Liver (tissue), 8 donors: ENCODE measurements at regions not wholly inside any gene's neighbourhood (a gene's known extent, or its start where the extent isn't known, plus 50 kb on each side); places are given as distances from the start of the nearest gene placed in this dataset.

Experiments used
- DNase-seq: peaks from one replicate; pipeline ENCODE4 v3.0.0-alpha.2; 2017; ENCODE audit warnings: low spot score
- H3K27ac ChIP-seq, 2 donors: one replicate each; pipeline ENCODE4 v1.7.0; 2013; ENCODE audit warnings: inconsistent platforms in 2 of 2, low read length in 2 of 2, control low read depth in 1 of 2, low read depth in 1 of 2, mild to moderate bottlenecking in 1 of 2
- H3K27me3 ChIP-seq, 4 donors: one replicate each; pipeline versions ENCODE4 v1.6.1 to v1.7.0; 2013; ENCODE audit warnings: low read length in 3 of 4, inconsistent platforms in 1 of 4, mild to moderate bottlenecking in 1 of 4, moderate library complexity in 1 of 4; ENCODE audit not compliant: control insufficient read depth in 4 of 4, insufficient read depth in 4 of 4
- H3K36me3 ChIP-seq, 4 donors: one replicate each; pipeline versions ENCODE4 v1.6.1 to v1.7.0; 2013; ENCODE audit warnings: low read length in 3 of 4, mild to moderate bottlenecking in 3 of 4, low read depth in 1 of 4, moderate library complexity in 1 of 4; ENCODE audit not compliant: control insufficient read depth in 4 of 4, insufficient read depth in 3 of 4
- H3K4me1 ChIP-seq, 4 donors: one replicate each; pipeline versions ENCODE4 v1.6.1 to v1.7.0; 2013; ENCODE audit warnings: low read length in 3 of 4, mild to moderate bottlenecking in 3 of 4, moderate library complexity in 1 of 4; ENCODE audit not compliant: control insufficient read depth in 4 of 4, insufficient read depth in 4 of 4
- H3K4me3 ChIP-seq, 3 donors: one replicate each; pipeline versions ENCODE4 v1.6.1 to v1.7.0; 2013; ENCODE audit warnings: low read length in 3 of 3, control low read depth in 1 of 3, low read depth in 1 of 3, mild to moderate bottlenecking in 1 of 3
- H3K9ac ChIP-seq, 2 donors: one replicate each; pipeline ENCODE4 v1.7.0; 2013; ENCODE audit warnings: low read length in 2 of 2, mild to moderate bottlenecking in 2 of 2, moderate library complexity in 2 of 2, control low read depth in 1 of 2, low read depth in 1 of 2
- H3K9me3 ChIP-seq, 4 donors: one replicate each; pipeline versions ENCODE4 v1.6.1 to v1.7.0; 2013; ENCODE audit warnings: low read length in 3 of 4; ENCODE audit not compliant: control insufficient read depth in 4 of 4
- EGR1 ChIP-seq, 2 donors: IDR thresholded peaks; 2 replicates each; pipeline ENCODE4 v1.6.1; 2016 to 2018; ENCODE audit warnings: antibody characterized with exemption in 2 of 2, low read depth in 2 of 2
- FOXA1 ChIP-seq: IDR thresholded peaks from 2 replicates; pipeline ENCODE4 v1.6.1; 2016; ENCODE audit warnings: antibody characterized with exemption
- FOXA2 ChIP-seq: IDR thresholded peaks from 2 replicates; pipeline ENCODE4 v1.6.1; 2016; ENCODE audit warnings: antibody characterized with exemption
- GABPA ChIP-seq, 2 donors: IDR thresholded peaks in 1 of 2; conservative IDR thresholded peaks in 1 of 2; 2 replicates each; pipeline ENCODE4 v1.6.1; 2016; ENCODE audit warnings: antibody characterized with exemption in 2 of 2, mild to moderate bottlenecking in 1 of 2, moderate library complexity in 1 of 2
- HNF4A ChIP-seq, 2 donors: conservative IDR thresholded peaks; 2 replicates each; pipeline ENCODE4 v1.6.1; 2016; ENCODE audit warnings: antibody characterized with exemption in 2 of 2, mild to moderate bottlenecking in 2 of 2
- HNF4G ChIP-seq: IDR thresholded peaks from 2 replicates; pipeline ENCODE4 v1.6.1; 2016; ENCODE audit warnings: antibody characterized with exemption
- JUND ChIP-seq, 2 donors: IDR thresholded peaks; 2 replicates each; pipeline ENCODE4 v1.6.1; 2016; ENCODE audit warnings: antibody characterized with exemption in 2 of 2
- NR2F2 ChIP-seq: IDR thresholded peaks from 2 replicates; pipeline ENCODE4 v1.6.1; 2016; ENCODE audit warnings: antibody characterized with exemption
- RAD21 ChIP-seq, 2 donors: IDR thresholded peaks; 2 replicates each; pipeline ENCODE4 v1.6.1; 2016; ENCODE audit warnings: antibody characterized with exemption in 2 of 2, mild to moderate bottlenecking in 2 of 2
- REST ChIP-seq: IDR thresholded peaks from 2 replicates; pipeline ENCODE4 v1.6.1; 2016; ENCODE audit warnings: antibody characterized with exemption, mild to moderate bottlenecking
- RXRA ChIP-seq, 2 donors: IDR thresholded peaks; 2 replicates each; pipeline ENCODE4 v1.6.1; 2017 to 2018; ENCODE audit warnings: antibody characterized with exemption in 2 of 2, mild to moderate bottlenecking in 1 of 2
- SP1 ChIP-seq: IDR thresholded peaks from 2 replicates; pipeline ENCODE4 v1.6.1; 2018; ENCODE audit warnings: antibody characterized with exemption, mild to moderate bottlenecking
- TAF1 ChIP-seq: conservative IDR thresholded peaks from 2 replicates; pipeline ENCODE4 v1.6.1; 2016; ENCODE audit warnings: antibody characterized with exemption, mild to moderate bottlenecking
- YY1 ChIP-seq: IDR thresholded peaks from 2 replicates; pipeline ENCODE4 v1.6.1; 2016; ENCODE audit warnings: antibody characterized with exemption, mild to moderate bottlenecking
- ZBTB33 ChIP-seq: IDR thresholded peaks from 2 replicates; pipeline ENCODE4 v1.6.1; 2016; ENCODE audit warnings: antibody characterized with exemption
- WGBS: extraction: QIAGEN DNeasy Blood & Tissue Kit; methylation state at CpG from one replicate; pipeline ENCODE4 v1.1.7; 2013; 5-methylcytosine and 5-hydroxymethylcytosine counted together
- TF ChIP-seq, protein P1 (sequence below): fragments of 150-350 bp; IDR thresholded peaks from 2 replicates; pipeline ENCODE4 v1.5.1; 2017; ENCODE audit warnings: improper control_type of control experiment, low read depth, low read length; ENCODE audit not compliant: missing input control
- TF ChIP-seq, protein P2 (sequence below): IDR thresholded peaks from 2 replicates; pipeline ENCODE4 v1.6.1; 2016; ENCODE audit warnings: antibody characterized with exemption
- TF ChIP-seq, protein P3 (sequence below): IDR thresholded peaks from 2 replicates; pipeline ENCODE4 v1.6.1; 2016; ENCODE audit warnings: antibody characterized with exemption
- donor health status: healthy.
- donor health status: healthy.
- donor health status: healthy.
- donor health status: healthy.
- donor health status: healthy.

GRCh38 chr5:99272576-99272975 is 343.8 kb upstream of the CHD1 start (continued):
- TF ChIP-seq, protein P1, sequence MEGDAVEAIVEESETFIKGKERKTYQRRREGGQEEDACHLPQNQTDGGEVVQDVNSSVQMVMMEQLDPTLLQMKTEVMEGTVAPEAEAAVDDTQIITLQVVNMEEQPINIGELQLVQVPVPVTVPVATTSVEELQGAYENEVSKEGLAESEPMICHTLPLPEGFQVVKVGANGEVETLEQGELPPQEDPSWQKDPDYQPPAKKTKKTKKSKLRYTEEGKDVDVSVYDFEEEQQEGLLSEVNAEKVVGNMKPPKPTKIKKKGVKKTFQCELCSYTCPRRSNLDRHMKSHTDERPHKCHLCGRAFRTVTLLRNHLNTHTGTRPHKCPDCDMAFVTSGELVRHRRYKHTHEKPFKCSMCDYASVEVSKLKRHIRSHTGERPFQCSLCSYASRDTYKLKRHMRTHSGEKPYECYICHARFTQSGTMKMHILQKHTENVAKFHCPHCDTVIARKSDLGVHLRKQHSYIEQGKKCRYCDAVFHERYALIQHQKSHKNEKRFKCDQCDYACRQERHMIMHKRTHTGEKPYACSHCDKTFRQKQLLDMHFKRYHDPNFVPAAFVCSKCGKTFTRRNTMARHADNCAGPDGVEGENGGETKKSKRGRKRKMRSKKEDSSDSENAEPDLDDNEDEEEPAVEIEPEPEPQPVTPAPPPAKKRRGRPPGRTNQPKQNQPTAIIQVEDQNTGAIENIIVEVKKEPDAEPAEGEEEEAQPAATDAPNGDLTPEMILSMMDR: no peak
- TF ChIP-seq HNF4A (conservative IDR thresholded peaks at IDR 0.05) (no peak), FOXA2 (no peak), SP1 (no peak), TAF1 (no peak), JUND (IDR thresholded peaks at IDR 0.05) (no peak), NR2F2 (no peak), YY1 (no peak), HNF4G (no peak), GABPA (IDR thresholded peaks at IDR 0.05 in 1 of 2, conservative IDR thresholded peaks at IDR 0.05 in 1 of 2) (no peak)

GRCh38 chr5:99258819-99259218 is 330.0 kb upstream of the CHD1 start:
- Histone ChIP-seq H3K27ac (no peak overlapping the region), H3K27me3 (no peaks in the 10 kb centered on the region), H3K9me3 (peaks cover 0 to 2% (median 0%) of the 10 kb centered on the region in 4 donors), H3K4me1 (no peaks in the 10 kb centered on the region), H3K36me3 (no peaks in the 10 kb centered on the region), H3K4me3 (no peak overlapping the region), H3K9ac (no peak overlapping the region)
- TF ChIP-seq ZBTB33: no peak
- no peak for TF ChIP-seq YY1
- no peak for TF ChIP-seq NR2F2
- TF ChIP-seq, protein P1: no peak
- TF ChIP-seq, protein P2, sequence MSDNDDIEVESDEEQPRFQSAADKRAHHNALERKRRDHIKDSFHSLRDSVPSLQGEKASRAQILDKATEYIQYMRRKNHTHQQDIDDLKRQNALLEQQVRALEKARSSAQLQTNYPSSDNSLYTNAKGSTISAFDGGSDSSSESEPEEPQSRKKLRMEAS: no peak
- TF ChIP-seq TAF1: no peak
- TF ChIP-seq SP1: no peak
- TF ChIP-seq REST: no peak
- no peak for TF ChIP-seq HNF4A (conservative IDR thresholded peaks at IDR 0.05)
- no peak for TF ChIP-seq HNF4G
- no peak for TF ChIP-seq FOXA1
- TF ChIP-seq JUND (IDR thresholded peaks at IDR 0.05): no peak
- TF ChIP-seq EGR1 (IDR thresholded peaks at IDR 0.05; ENCODE audit: low read depth in 2 of 2): no peak
- TF ChIP-seq GABPA (IDR thresholded peaks at IDR 0.05 in 1 of 2, conservative IDR thresholded peaks at IDR 0.05 in 1 of 2): no peak
- no peak for TF ChIP-seq RXRA (IDR thresholded peaks at IDR 0.05)
- TF ChIP-seq, protein P3, sequence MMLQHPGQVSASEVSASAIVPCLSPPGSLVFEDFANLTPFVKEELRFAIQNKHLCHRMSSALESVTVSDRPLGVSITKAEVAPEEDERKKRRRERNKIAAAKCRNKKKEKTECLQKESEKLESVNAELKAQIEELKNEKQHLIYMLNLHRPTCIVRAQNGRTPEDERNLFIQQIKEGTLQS: no peak
- no peak for TF ChIP-seq FOXA2
- TF ChIP-seq RAD21 (IDR thresholded peaks at IDR 0.05): no peak
- no peak for DNase-seq
- WGBS: 55% methylated on average over 2 of the region's 2 CpGs
